IMR-90 (cell line): ENCODE measurements at regions not wholly inside any gene's neighbourhood (a gene's known extent, or its start where the extent isn't known, plus 50 kb on each side); places are given as distances from the start of the nearest gene placed in this dataset.

Experiments
- ATAC-seq: fragments of 200-7000 bp; cut with Tn5 transposase; 2 replicates; pipeline ENCODE4 v1.9.1; 2020; ENCODE audit warnings: low read depth, mild to moderate bottlenecking, moderate library complexity
- BruUV-seq: library from RNA; stranded (reverse); fragments of 400-500 nt; replicated peaks from 2 replicates; lab custom pipeline; 2021; lab: Mats Ljungman, UMichigan
- CTCF ChIA-PET: fragments of 300-600 bp; formaldehyde crosslinking; extraction: SDS; loops from one replicate; lab custom pipeline; 2021; ENCODE audit warnings: antibody characterized with exemption; lab: Yijun Ruan, JAX
- POLR2A ChIA-PET: fragments of 300-600 bp; sonication (Branson Sonifier 250); formaldehyde crosslinking; loops from one replicate; lab custom pipeline; 2022; ENCODE audit warnings: antibody characterized with exemption; ENCODE audit not compliant: unreplicated experiment; lab: Charles Lee
- DNase-seq: peaks from one replicate; pipeline ENCODE4 v3.0.0; 2013
- H2AFZ ChIP-seq: replicated peaks from 2 replicates; pipeline ENCODE3; 2013; ENCODE audit warnings: low read length, mild to moderate bottlenecking; ENCODE audit not compliant: poor library complexity
- H2AK5ac ChIP-seq: 2 replicates; pipeline ENCODE4 v1.6.1; 2013; ENCODE audit warnings: low read depth, low read length, inconsistent platforms
- H2AK9ac ChIP-seq: replicated peaks from 2 replicates; pipeline ENCODE3; 2013; ENCODE audit warnings: mild to moderate bottlenecking, low read depth, low read length, moderate library complexity; ENCODE audit not compliant: poor library complexity
- H2BK120ac ChIP-seq: 2 replicates; pipeline ENCODE4 v1.6.1; 2013; ENCODE audit warnings: low read depth, low read length, inconsistent platforms
- H2BK15ac ChIP-seq: 3 replicates; pipeline ENCODE4 v1.6.1; 2013; ENCODE audit warnings: low read depth, low read length, inconsistent platforms
- H2BK20ac ChIP-seq: 2 replicates; pipeline ENCODE4 v1.6.1; 2013; ENCODE audit warnings: low read depth, mild to moderate bottlenecking, inconsistent platforms, low read length, moderate library complexity
- H2BK5ac ChIP-seq: 2 replicates; pipeline ENCODE4 v1.6.1; 2013; ENCODE audit warnings: mild to moderate bottlenecking, low read depth, low read length, inconsistent platforms; ENCODE audit not compliant: poor library complexity, severe bottlenecking
- H3K14ac ChIP-seq: replicated peaks from 2 replicates; pipeline ENCODE4 v1.6.1; 2013; ENCODE audit warnings: low read depth, low read length, inconsistent platforms
- H3K18ac ChIP-seq: 2 replicates; pipeline ENCODE4 v1.6.1; 2013; ENCODE audit warnings: low read depth, low read length, control low read depth
- H3K23ac ChIP-seq: 2 replicates; pipeline ENCODE4 v1.6.1; 2013; ENCODE audit warnings: low read depth, low read length, inconsistent platforms
- H3K27ac ChIP-seq: 2 replicates; pipeline ENCODE4 v1.5.1; 2013; ENCODE audit warnings: mild to moderate bottlenecking, control low read depth, low read length; ENCODE audit not compliant: insufficient read depth
- H3K27me3 ChIP-seq: 2 replicates; pipeline ENCODE4 v1.6.1; 2013; ENCODE audit warnings: low read length; ENCODE audit not compliant: control insufficient read depth, insufficient read depth
- H3K36me3 ChIP-seq: 2 replicates; pipeline ENCODE4 v1.6.1; 2013; ENCODE audit warnings: low read length, mixed read lengths; ENCODE audit not compliant: control insufficient read depth, insufficient read depth
- H3K4ac ChIP-seq: 2 replicates; pipeline ENCODE4 v1.6.1; 2013; ENCODE audit warnings: low read depth, low read length, inconsistent platforms
- H3K4me1 ChIP-seq: 2 replicates; pipeline ENCODE4 v1.6.1; 2013; ENCODE audit warnings: low read length, mixed read lengths; ENCODE audit not compliant: control insufficient read depth, insufficient read depth
- H3K4me2 ChIP-seq: 2 replicates; pipeline ENCODE4 v1.6.1; 2013; ENCODE audit warnings: low read depth, mild to moderate bottlenecking, control low read depth, low read length, moderate library complexity
- H3K4me3 ChIP-seq: 2 replicates; pipeline ENCODE4 v1.5.1; 2013; ENCODE audit warnings: low read depth, mild to moderate bottlenecking, control low read depth, low read length, moderate library complexity; ENCODE audit not compliant: insufficient read depth
- H3K56ac ChIP-seq: 2 replicates; pipeline ENCODE4 v1.6.1; 2013; ENCODE audit warnings: low read length, inconsistent platforms; ENCODE audit not compliant: insufficient read depth; ENCODE audit errors: extremely low read depth
- H3K79me1 ChIP-seq, 2 experiments: 2 replicates each; pipeline ENCODE4 v1.6.1; 2013; ENCODE audit warnings: low read length in 2 of 2, inconsistent platforms in 1 of 2, low read depth in 1 of 2
- H3K9ac ChIP-seq: 2 replicates; pipeline ENCODE4 v1.6.1; 2013; ENCODE audit warnings: low read depth, low read length, control low read depth
- H3K9me1 ChIP-seq: 2 replicates; pipeline ENCODE4 v1.6.1; 2013; ENCODE audit warnings: low read length, inconsistent platforms; ENCODE audit not compliant: insufficient read depth
- H3K9me3 ChIP-seq: 2 replicates; pipeline ENCODE4 v1.6.1; 2013; ENCODE audit warnings: low read length; ENCODE audit not compliant: control insufficient read depth, insufficient read depth
- H4K20me1 ChIP-seq: 2 replicates; pipeline ENCODE4 v1.6.1; 2013; ENCODE audit warnings: low read length, inconsistent platforms; ENCODE audit not compliant: insufficient read depth
- H4K5ac ChIP-seq: 2 replicates; pipeline ENCODE4 v1.6.1; 2013; ENCODE audit warnings: mild to moderate bottlenecking, low read depth, low read length, control low read depth
- H4K8ac ChIP-seq, 2 experiments: 2 replicates each; pipeline ENCODE4 v1.6.1; 2013; ENCODE audit warnings: low read depth in 2 of 2, low read length in 2 of 2, control low read depth in 1 of 2, inconsistent platforms in 1 of 2
- H4K91ac ChIP-seq: 2 replicates; pipeline ENCODE4 v1.6.1; 2013; ENCODE audit warnings: low read depth, low read length, inconsistent platforms; ENCODE audit not compliant: insufficient read depth
- POLR2A ChIP-seq: IDR thresholded peaks from 2 replicates; pipeline ENCODE4 v1.6.1; 2012; ENCODE audit warnings: mild to moderate bottlenecking, low read depth, low read length
- USF2 ChIP-seq: fragments of 150-350 bp; IDR thresholded peaks from 2 replicates; pipeline ENCODE4 v1.6.1; 2017; ENCODE audit warnings: mild to moderate bottlenecking, antibody characterized with exemption, low read length, low read depth
- WGBS, 2 experiments: methylation state at CpG; one replicate each; pipeline versions ENCODE4 v1.1.5 to v1.1.7; 2013; ENCODE audit warnings: missing lambda C conversion rate in 2 of 2; ENCODE audit not compliant: insufficient read length in 1 of 2; ENCODE audit errors: extremely low coverage in 2 of 2; 5-methylcytosine and 5-hydroxymethylcytosine counted together
- dilution Hi-C: fragments of 300-500 bp; cut with HindIII; formaldehyde crosslinking; loops from one replicate; pipeline ENCODE4 v1.14.3; 2018; ENCODE audit warnings: low sequenced_read_pairs; ENCODE audit not compliant: unreplicated experiment
- in situ Hi-C: fragments of 300-500 bp; cut with MboI; formaldehyde crosslinking; loops from 3 replicates; pipeline ENCODE4 v1.14.3; 2019; ENCODE audit warnings: low sequenced_read_pairs, inconsistent platforms, mixed read lengths
- intact Hi-C: fragments of 100-400 bp; cut with micrococcal nuclease; formaldehyde crosslinking; loops from 2 replicates; pipeline ENCODE4 v1.10.0; 2022

- Histone ChIP-seq H2AFZ (no peak overlapping the region), H3K18ac (no peak overlapping the region), H3K9ac (no peak overlapping the region), H3K23ac (peak overlapping the region; percentile 22; the same call in 1 of the 2 replicates), H3K9me1 (peaks cover 3% of the 10 kb centered on the region; the same call in 1 of the 2 replicates), H3K27ac (no peak overlapping the region), H2AK5ac (no peak overlapping the region), H3K79me1 (peaks cover 26 to 73% of the 10 kb centered on the region in 2 experiments), H3K56ac (no peak overlapping the region), H4K91ac (no peak overlapping the region), H3K36me3 (peaks cover 2% of the 10 kb centered on the region; the same call in 1 of the 2 replicates), H4K5ac (no peak overlapping the region), H2BK20ac (no peak overlapping the region), H3K4ac (no peak overlapping the region), H3K14ac (no peak overlapping the region), H2BK120ac (no peak overlapping the region), H2BK5ac (no peak overlapping the region), H3K9me3 (no peaks in the 10 kb centered on the region), H4K8ac (no peak overlapping the region), H3K27me3 (no peaks in the 10 kb centered on the region), H4K20me1 (peaks cover 52% of the 10 kb centered on the region), H3K4me1 (peaks cover 2% of the 10 kb centered on the region; the same call in 1 of the 2 replicates), H2AK9ac (no peak overlapping the region), H3K4me2 (peak overlapping the region; percentile 85), H2BK15ac (no peak overlapping the region), H3K4me3 (no peak overlapping the region)
- WGBS, 2 experiments = 88% methylated on average over 1 of the region's 12 CpGs; no CpG with 5 or more reads in 1 of the 2 experiments
- DNase-seq (peak; percentile 28), ATAC-seq (no peak)
- in situ Hi-C loops = no loop called here
- dilution Hi-C loops = no loop called here
- intact Hi-C loops = loop anchor here (5.0 kb wide), 4 partner anchors 123 to 548 kb away; no protein-coding TSS in a partner anchor
- POLR2A ChIA-PET = no interaction called here
- TF ChIP-seq USF2 = no peak
- TF ChIP-seq POLR2A = 0 out of 2 replicates have a peak, but pooled peaks have one; percentile 4
- no TSS peak for BruUV-seq
- CTCF ChIA-PET = interaction anchor here (0.6 kb wide), 1 partner anchor 247 kb away, joined by 6 read pairs; no protein-coding TSS in a partner anchor
Observed at GRCh38 chr7:131104596-131105293, 222.9 kb upstream of the MKLN1 start.
